ENCODE measurements at regions not wholly inside any gene's neighbourhood (a gene's known extent, or its start where the extent isn't known, plus 50 kb on each side); places are given as distances from the start of the nearest gene placed in this dataset.
A peak's percentile ranks its signal among the peaks of the same experiment; 100 is the strongest.

- Histone ChIP-seq H3K27me3 (ENCODE audit: control insufficient read depth in 3 of 3, insufficient read depth in 3 of 3, low read length in 2 of 3) (no peaks in the 10 kb centered on the region), H3K27ac (ENCODE audit: low read depth in 1 of 2, low read length in 1 of 2) (no peak overlapping the region), H3K36me3 (ENCODE audit: control insufficient read depth in 4 of 4, insufficient read depth in 4 of 4, low read length in 4 of 4) (no peaks in the 10 kb centered on the region), H3K9ac (ENCODE audit: insufficient read depth in 1 of 2, low read length in 2 of 2) (no peak overlapping the region), H3K4me1 (ENCODE audit: control insufficient read depth in 5 of 5, insufficient read depth in 5 of 5, low read length in 5 of 5) (no peaks in the 10 kb centered on the region), H3K9me3 (ENCODE audit: control insufficient read depth in 4 of 4, insufficient read depth in 3 of 4, low read length in 3 of 4) (no peaks in the 10 kb centered on the region), H3K4me3 (no peak overlapping the region)
- ATAC-seq (ENCODE audit: insufficient read depth, low FRiP score) = no peak
- no peak for TF ChIP-seq CTCF (IDR thresholded peaks at IDR 0.05; ENCODE audit: control extremely low read depth, extremely low read depth)
- WGBS, 2 donors = 58 to 72% methylated on average over 7 of the region's 7 CpGs
- DNase-seq = peak; percentile 21 to 34 (median 22)
Measured at GRCh38 chr10:89887830-89888229, 186.4 kb downstream of the KIF20B start.

GRCh38 chr10:89888321-89889070 is 187.1 kb downstream of the KIF20B start:
- no peaks in the 10 kb centered on the region for H3K9me3 ChIP-seq (ENCODE audit: control insufficient read depth in 4 of 4, insufficient read depth in 3 of 4, low read length in 3 of 4)
- no peaks in the 10 kb centered on the region for H3K4me1 ChIP-seq (ENCODE audit: control insufficient read depth in 5 of 5, insufficient read depth in 5 of 5, low read length in 5 of 5)
- TF ChIP-seq CTCF (IDR thresholded peaks at IDR 0.05; ENCODE audit: control extremely low read depth, extremely low read depth) = no peak
- ATAC-seq (ENCODE audit: insufficient read depth, low FRiP score) (no peak), DNase-seq (peak in 2 of 3 donors; percentile 4 to 11)
- 93 to 94% methylated on average over 1 of the region's 1 CpG for WGBS, 2 donors
- no peaks in the 10 kb centered on the region for H3K27me3 ChIP-seq (ENCODE audit: control insufficient read depth in 3 of 3, insufficient read depth in 3 of 3, low read length in 2 of 3)
- H3K9ac ChIP-seq (ENCODE audit: insufficient read depth in 1 of 2, low read length in 2 of 2) = no peak overlapping the region
- no peaks in the 10 kb centered on the region for H3K36me3 ChIP-seq (ENCODE audit: control insufficient read depth in 4 of 4, insufficient read depth in 4 of 4, low read length in 4 of 4)
- H3K4me3 ChIP-seq = no peak overlapping the region
- H3K27ac ChIP-seq (ENCODE audit: low read depth in 1 of 2, low read length in 1 of 2) = no peak overlapping the region

- H3K9ac ChIP-seq (ENCODE audit: insufficient read depth in 1 of 2, low read length in 2 of 2) = no peak overlapping the region
- no peaks in the 10 kb centered on the region for H3K4me1 ChIP-seq (ENCODE audit: control insufficient read depth in 5 of 5, insufficient read depth in 5 of 5, low read length in 5 of 5)
- H3K27ac ChIP-seq (ENCODE audit: low read depth in 1 of 2, low read length in 1 of 2) = no peak overlapping the region
- TF ChIP-seq CTCF (IDR thresholded peaks at IDR 0.05; ENCODE audit: control extremely low read depth, extremely low read depth) = no peak
- 57 to 79% methylated on average over 2 of the region's 2 CpGs for WGBS, 2 donors
- H3K9me3 ChIP-seq (ENCODE audit: control insufficient read depth in 4 of 4, insufficient read depth in 3 of 4, low read length in 3 of 4) = no peaks in the 10 kb centered on the region
- DNase-seq = no peak
- H3K36me3 ChIP-seq (ENCODE audit: control insufficient read depth in 4 of 4, insufficient read depth in 4 of 4, low read length in 4 of 4) = no peaks in the 10 kb centered on the region
- ATAC-seq (ENCODE audit: insufficient read depth, low FRiP score) = no peak
- no peak overlapping the region for H3K4me3 ChIP-seq
- H3K27me3 ChIP-seq (ENCODE audit: control insufficient read depth in 3 of 3, insufficient read depth in 3 of 3, low read length in 2 of 3) = no peaks in the 10 kb centered on the region
Measured at GRCh38 chr10:89889606-89890005, 188.2 kb downstream of the KIF20B start.
